NB4 (cell line): ENCODE measurements at regions not wholly inside any gene's neighbourhood (a gene's known extent, or its start where the extent isn't known, plus 50 kb on each side); places are given as distances from the start of the nearest gene placed in this dataset.

Experiments
- MAX ChIP-seq: IDR thresholded peaks from 2 replicates; pipeline ENCODE4 v1.6.1; 2011; ENCODE audit warnings: low read depth, low read length
- MYC ChIP-seq: IDR thresholded peaks from 2 replicates; pipeline ENCODE4 v1.6.1; 2011; ENCODE audit warnings: low read depth, low read length
- POLR2A ChIP-seq: IDR thresholded peaks from 2 replicates; pipeline ENCODE4 v1.6.1; 2011; ENCODE audit warnings: mild to moderate bottlenecking; ENCODE audit not compliant: insufficient read length; ENCODE audit errors: extremely low read depth
- TF ChIP-seq, protein P1 (sequence below): IDR thresholded peaks from one replicate; pipeline ENCODE4 v1.5.1; 2012; ENCODE audit warnings: low read depth, low read length

DNA sequence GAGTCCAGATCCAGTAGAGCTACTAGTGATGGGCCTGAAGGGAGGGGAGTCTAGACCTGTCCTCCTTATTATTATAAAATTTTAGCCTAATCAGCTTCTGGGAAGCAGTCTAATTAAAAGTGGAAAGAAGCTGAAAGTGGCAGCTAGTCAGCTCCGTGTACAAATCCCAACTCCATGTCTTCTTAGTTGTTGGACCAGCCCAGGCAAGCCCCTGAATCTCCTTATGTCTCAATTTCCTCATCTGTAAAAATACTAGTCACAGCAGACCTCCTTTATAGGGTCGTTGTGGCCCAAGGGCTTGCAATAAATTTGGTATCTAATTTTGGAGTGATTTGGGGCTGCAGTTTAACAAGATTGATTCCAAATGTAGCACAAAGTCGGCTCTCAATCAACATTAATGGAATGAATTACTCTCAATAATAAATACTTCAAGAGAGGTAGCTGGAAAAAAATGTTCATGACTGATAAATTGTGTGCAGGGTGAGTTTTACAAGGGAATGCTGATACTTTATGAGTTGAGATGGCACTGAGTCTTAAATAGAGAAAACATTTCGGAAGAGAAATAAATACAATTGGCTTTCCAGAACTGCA is 118.3 kb upstream of the NDUFV2 start:
- TF ChIP-seq, protein P1, sequence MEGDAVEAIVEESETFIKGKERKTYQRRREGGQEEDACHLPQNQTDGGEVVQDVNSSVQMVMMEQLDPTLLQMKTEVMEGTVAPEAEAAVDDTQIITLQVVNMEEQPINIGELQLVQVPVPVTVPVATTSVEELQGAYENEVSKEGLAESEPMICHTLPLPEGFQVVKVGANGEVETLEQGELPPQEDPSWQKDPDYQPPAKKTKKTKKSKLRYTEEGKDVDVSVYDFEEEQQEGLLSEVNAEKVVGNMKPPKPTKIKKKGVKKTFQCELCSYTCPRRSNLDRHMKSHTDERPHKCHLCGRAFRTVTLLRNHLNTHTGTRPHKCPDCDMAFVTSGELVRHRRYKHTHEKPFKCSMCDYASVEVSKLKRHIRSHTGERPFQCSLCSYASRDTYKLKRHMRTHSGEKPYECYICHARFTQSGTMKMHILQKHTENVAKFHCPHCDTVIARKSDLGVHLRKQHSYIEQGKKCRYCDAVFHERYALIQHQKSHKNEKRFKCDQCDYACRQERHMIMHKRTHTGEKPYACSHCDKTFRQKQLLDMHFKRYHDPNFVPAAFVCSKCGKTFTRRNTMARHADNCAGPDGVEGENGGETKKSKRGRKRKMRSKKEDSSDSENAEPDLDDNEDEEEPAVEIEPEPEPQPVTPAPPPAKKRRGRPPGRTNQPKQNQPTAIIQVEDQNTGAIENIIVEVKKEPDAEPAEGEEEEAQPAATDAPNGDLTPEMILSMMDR: no peak
- TF ChIP-seq POLR2A (no peak), MAX (no peak), MYC (no peak)
